Keratinocyte (primary cell): ENCODE measurements at regions not wholly inside any gene's neighbourhood (a gene's known extent, or its start where the extent isn't known, plus 50 kb on each side); places are given as distances from the start of the nearest gene placed in this dataset.

Experiments
- EZH2 ChIP-seq: IDR thresholded peaks from one replicate; pipeline ENCODE4 v1.6.1; 2012; ENCODE audit warnings: inconsistent platforms, mild to moderate bottlenecking, low read length, moderate library complexity
- TF ChIP-seq, protein P1 (sequence below), 3 experiments: IDR thresholded peaks in 1 of 3; conservative IDR thresholded peaks in 1 of 3; optimal IDR thresholded peaks in 1 of 3; 2 replicates in 2 of 3; 3 replicates in 1 of 3; pipeline versions ENCODE3 to v1.5.1; 2011; ENCODE audit warnings: low read length in 3 of 3, mild to moderate bottlenecking in 3 of 3, moderate library complexity in 2 of 3, control low read depth in 1 of 3, inconsistent platforms in 1 of 3; ENCODE audit not compliant: insufficient read depth in 2 of 3; ENCODE audit errors: extremely low read depth in 1 of 3

DNA sequence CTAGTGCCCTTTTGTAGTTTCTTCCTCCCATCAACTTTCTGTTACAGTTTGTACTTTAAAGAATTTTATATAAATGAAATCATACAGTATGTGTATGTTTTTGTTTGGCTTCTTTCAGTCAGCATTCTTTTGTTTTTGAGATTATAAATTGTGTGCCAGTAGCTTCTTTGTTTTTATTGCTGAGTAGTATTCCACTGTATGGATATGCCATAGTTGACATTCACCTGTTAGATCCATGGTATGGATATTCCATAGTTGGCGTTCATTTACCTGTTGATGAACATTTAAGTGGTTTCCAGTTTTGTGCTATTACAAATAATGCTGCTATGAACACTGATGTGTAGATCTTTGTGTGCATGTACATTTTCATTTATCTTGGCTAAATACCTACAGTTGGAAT, 70.8 kb upstream of the SYPL1 start:
- TF ChIP-seq, protein P1, sequence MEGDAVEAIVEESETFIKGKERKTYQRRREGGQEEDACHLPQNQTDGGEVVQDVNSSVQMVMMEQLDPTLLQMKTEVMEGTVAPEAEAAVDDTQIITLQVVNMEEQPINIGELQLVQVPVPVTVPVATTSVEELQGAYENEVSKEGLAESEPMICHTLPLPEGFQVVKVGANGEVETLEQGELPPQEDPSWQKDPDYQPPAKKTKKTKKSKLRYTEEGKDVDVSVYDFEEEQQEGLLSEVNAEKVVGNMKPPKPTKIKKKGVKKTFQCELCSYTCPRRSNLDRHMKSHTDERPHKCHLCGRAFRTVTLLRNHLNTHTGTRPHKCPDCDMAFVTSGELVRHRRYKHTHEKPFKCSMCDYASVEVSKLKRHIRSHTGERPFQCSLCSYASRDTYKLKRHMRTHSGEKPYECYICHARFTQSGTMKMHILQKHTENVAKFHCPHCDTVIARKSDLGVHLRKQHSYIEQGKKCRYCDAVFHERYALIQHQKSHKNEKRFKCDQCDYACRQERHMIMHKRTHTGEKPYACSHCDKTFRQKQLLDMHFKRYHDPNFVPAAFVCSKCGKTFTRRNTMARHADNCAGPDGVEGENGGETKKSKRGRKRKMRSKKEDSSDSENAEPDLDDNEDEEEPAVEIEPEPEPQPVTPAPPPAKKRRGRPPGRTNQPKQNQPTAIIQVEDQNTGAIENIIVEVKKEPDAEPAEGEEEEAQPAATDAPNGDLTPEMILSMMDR (optimal IDR thresholded peaks at IDR 0.05 in 1 of 3, IDR thresholded peaks at IDR 0.05 in 1 of 3, conservative IDR thresholded peaks at IDR 0.05 in 1 of 3; ENCODE audit: extremely low read depth in 1 of 3, insufficient read depth in 2 of 3, low read length in 3 of 3), result no peak
- no peak for TF ChIP-seq EZH2
